ENCODE measurements at regions not wholly inside any gene's neighbourhood (a gene's known extent, or its start where the extent isn't known, plus 50 kb on each side); places are given as distances from the start of the nearest gene placed in this dataset.

DNA sequence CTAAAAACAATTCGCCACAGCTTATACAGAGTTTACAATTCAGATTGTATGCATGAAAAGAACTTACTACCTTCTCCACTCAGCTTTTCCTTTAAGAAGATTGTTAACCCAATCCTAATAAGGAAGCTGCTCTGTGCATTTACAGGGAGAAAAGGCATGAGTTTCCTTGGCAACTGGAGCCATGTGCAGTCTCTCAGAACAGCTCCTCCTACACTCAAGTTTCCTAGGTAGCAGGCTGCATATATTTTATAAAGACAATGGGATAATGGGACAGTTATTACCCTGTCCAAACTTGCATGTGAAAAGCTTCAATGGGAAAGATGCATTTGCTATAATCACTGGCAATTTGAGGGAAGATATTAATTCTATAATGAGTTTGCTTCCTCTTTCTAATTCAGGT, 125.5 kb upstream of the TRPC4 start:
- no peaks in the 10 kb centered on the region for H3K36me3 Mint-ChIP-seq
- H3K9me3 ChIP-seq (ENCODE audit: control insufficient read depth in 2 of 3, low read length in 3 of 3), result no peaks in the 10 kb centered on the region
- H3K36me3 ChIP-seq (ENCODE audit: control insufficient read depth in 2 of 3, insufficient read depth in 3 of 3, low read length in 3 of 3), result no peaks in the 10 kb centered on the region
- H3K27ac ChIP-seq (ENCODE audit: low read depth, low read length), result no peak overlapping the region
- intact Hi-C loops (cut with micrococcal nuclease), result no loop called here
- no peaks in the 10 kb centered on the region for H3K27me3 Mint-ChIP-seq
- POLR2A ChIA-PET, result no interaction called here
- H3K27me3 ChIP-seq (ENCODE audit: control insufficient read depth in 2 of 2, insufficient read depth in 2 of 2, low read length in 2 of 2), result no peaks in the 10 kb centered on the region
- H3K9me3 Mint-ChIP-seq, result peaks cover 0 to 8% (median 0%) of the 10 kb centered on the region in 11 donors
- no peaks in the 10 kb centered on the region for H3K4me1 ChIP-seq (ENCODE audit: control insufficient read depth in 2 of 2, insufficient read depth in 2 of 2, low read length in 2 of 2)
- ATAC-seq, result no peak
- no peak for DNase-seq
- H3K27ac Mint-ChIP-seq, result no peak overlapping the region
- CTCF ChIA-PET, result no interaction called here
- H3K4me3 ChIP-seq (ENCODE audit: low read length), result no peak overlapping the region
- no peaks in the 10 kb centered on the region for H3K4me1 Mint-ChIP-seq
- no peak overlapping the region for H3K4me3 Mint-ChIP-seq

DNA sequence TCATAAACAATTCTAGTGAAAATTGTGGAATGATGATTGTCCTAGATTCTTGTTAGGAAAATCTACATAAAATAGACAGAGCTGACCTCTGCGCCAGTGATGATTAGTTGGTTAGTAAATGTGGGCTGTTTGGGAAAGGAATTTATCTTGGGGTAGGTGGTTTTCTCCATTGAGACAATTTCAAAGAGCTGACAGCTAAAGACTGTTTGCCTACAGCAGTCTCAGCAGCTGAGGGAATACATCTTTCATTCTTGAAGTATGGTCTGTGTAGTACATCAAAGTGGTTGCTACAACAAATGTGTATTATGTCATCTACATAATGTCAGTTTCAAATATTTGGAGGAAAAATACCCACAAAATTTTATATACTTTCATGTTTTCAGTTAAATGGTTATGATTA, 117.2 kb upstream of the TRPC4 start:
- Mint-ChIP-seq H3K9me3 (peaks cover 0 to 20% (median 0%) of the 10 kb centered on the region in 11 donors), H3K27ac (no peak overlapping the region), H3K36me3 (no peaks in the 10 kb centered on the region), H3K4me1 (peaks cover 0 to 1% (median 0%) of the 10 kb centered on the region in 7 donors), H3K27me3 (no peaks in the 10 kb centered on the region), H3K4me3 (no peak overlapping the region)
- no peak for ATAC-seq
- CTCF ChIA-PET, result no interaction called here
- no peak overlapping the region for H3K27ac ChIP-seq (ENCODE audit: low read depth, low read length)
- intact Hi-C loops (cut with micrococcal nuclease), result no loop called here
- H3K9me3 ChIP-seq (ENCODE audit: control insufficient read depth in 2 of 3, low read length in 3 of 3), result no peaks in the 10 kb centered on the region
- DNase-seq, result no peak
- no peak overlapping the region for H3K4me3 ChIP-seq (ENCODE audit: low read length)
- H3K27me3 ChIP-seq (ENCODE audit: control insufficient read depth in 2 of 2, insufficient read depth in 2 of 2, low read length in 2 of 2), result no peaks in the 10 kb centered on the region
- POLR2A ChIA-PET, result no interaction called here
- no peaks in the 10 kb centered on the region for H3K36me3 ChIP-seq (ENCODE audit: control insufficient read depth in 2 of 3, insufficient read depth in 3 of 3, low read length in 3 of 3)
- no peaks in the 10 kb centered on the region for H3K4me1 ChIP-seq (ENCODE audit: control insufficient read depth in 2 of 2, insufficient read depth in 2 of 2, low read length in 2 of 2)

- intact Hi-C loops (cut with micrococcal nuclease), result no loop called here
- POLR2A ChIA-PET, result no interaction called here
Measured at GRCh38 chr13:37985281-37985680, 115.7 kb upstream of the TRPC4 start.

DNA sequence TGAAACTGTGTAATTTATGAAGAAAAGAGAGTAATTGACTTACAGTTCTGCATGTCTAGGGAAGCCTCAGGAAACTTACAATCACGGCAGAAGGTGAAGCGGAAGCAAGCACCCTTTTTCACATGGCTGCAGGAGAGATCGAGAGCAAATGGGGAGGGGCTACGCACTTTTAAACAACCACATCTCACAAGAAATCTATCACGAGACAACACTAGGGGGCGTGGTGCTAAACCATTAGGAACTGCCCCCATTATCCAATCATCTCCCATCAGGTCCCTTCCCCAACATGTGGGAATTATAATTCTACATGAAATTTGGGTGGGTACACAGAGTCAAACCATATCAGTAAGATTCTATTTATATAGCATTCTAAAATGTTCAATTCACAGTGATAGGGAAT, 114.8 kb upstream of the TRPC4 start:
- ChIA-PET CTCF (no interaction called here), POLR2A (no interaction called here)
- H3K27ac Mint-ChIP-seq, result no peak overlapping the region
- intact Hi-C loops (cut with micrococcal nuclease), result no loop called here
- Histone ChIP-seq H3K9me3 (ENCODE audit: control insufficient read depth in 2 of 3, low read length in 3 of 3) (no peaks in the 10 kb centered on the region), H3K27me3 (ENCODE audit: control insufficient read depth in 2 of 2, insufficient read depth in 2 of 2, low read length in 2 of 2) (no peaks in the 10 kb centered on the region), H3K27ac (ENCODE audit: low read depth, low read length) (no peak overlapping the region), H3K4me1 (ENCODE audit: control insufficient read depth in 2 of 2, insufficient read depth in 2 of 2, low read length in 2 of 2) (no peaks in the 10 kb centered on the region), H3K36me3 (ENCODE audit: control insufficient read depth in 2 of 3, insufficient read depth in 3 of 3, low read length in 3 of 3) (no peaks in the 10 kb centered on the region), H3K4me3 (ENCODE audit: low read length) (no peak overlapping the region)
- no peaks in the 10 kb centered on the region for H3K27me3 Mint-ChIP-seq
- no peaks in the 10 kb centered on the region for H3K36me3 Mint-ChIP-seq
- H3K4me3 Mint-ChIP-seq, result no peak overlapping the region
- H3K4me1 Mint-ChIP-seq, result peaks cover 0 to 1% (median 0%) of the 10 kb centered on the region in 7 donors
- ATAC-seq (no peak), DNase-seq (no peak)
- peaks cover 0 to 12% (median 0%) of the 10 kb centered on the region in 11 donors for H3K9me3 Mint-ChIP-seq

More at GRCh38 chr13:37985281-37985680, 115.7 kb upstream of the TRPC4 start:
- H3K4me1 ChIP-seq (ENCODE audit: control insufficient read depth in 2 of 2, insufficient read depth in 2 of 2, low read length in 2 of 2), result no peaks in the 10 kb centered on the region
- no peaks in the 10 kb centered on the region for H3K36me3 ChIP-seq (ENCODE audit: control insufficient read depth in 2 of 3, insufficient read depth in 3 of 3, low read length in 3 of 3)
- no peaks in the 10 kb centered on the region for H3K27me3 ChIP-seq (ENCODE audit: control insufficient read depth in 2 of 2, insufficient read depth in 2 of 2, low read length in 2 of 2)
- peaks cover 0 to 1% (median 0%) of the 10 kb centered on the region in 7 donors for H3K4me1 Mint-ChIP-seq
- no peak for DNase-seq
- H3K36me3 Mint-ChIP-seq, result no peaks in the 10 kb centered on the region
- no peak for ATAC-seq
- no peak overlapping the region for H3K4me3 Mint-ChIP-seq
- H3K9me3 Mint-ChIP-seq, result peaks cover 0 to 12% (median 0%) of the 10 kb centered on the region in 11 donors
- H3K4me3 ChIP-seq (ENCODE audit: low read length), result no peak overlapping the region
- no peak overlapping the region for H3K27ac Mint-ChIP-seq
- no peaks in the 10 kb centered on the region for H3K9me3 ChIP-seq (ENCODE audit: control insufficient read depth in 2 of 3, low read length in 3 of 3)
- no peaks in the 10 kb centered on the region for H3K27me3 Mint-ChIP-seq
- no peak overlapping the region for H3K27ac ChIP-seq (ENCODE audit: low read depth, low read length)
- CTCF ChIA-PET, result no interaction called here

DNA sequence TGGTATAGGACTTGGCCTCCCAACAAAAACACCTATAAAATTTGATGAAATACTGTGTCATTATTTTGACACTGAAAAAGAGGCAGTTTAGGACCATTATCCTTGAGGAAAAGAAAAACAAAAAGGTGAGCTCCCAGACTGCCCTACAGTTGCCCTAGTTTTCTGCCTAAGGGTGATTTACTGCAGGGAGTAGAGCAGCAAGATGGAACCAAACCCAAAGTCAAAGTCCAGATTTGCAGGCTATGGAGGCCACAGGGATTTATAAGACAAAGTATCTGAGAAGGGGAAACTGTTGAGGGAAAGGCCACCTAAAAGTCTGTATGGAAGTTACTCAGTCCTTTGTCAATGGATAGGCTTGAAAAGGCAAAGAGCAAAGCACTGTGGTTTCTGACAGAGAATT, 112.4 kb upstream of the TRPC4 start:
- no peak overlapping the region for H3K27ac Mint-ChIP-seq
- Histone ChIP-seq H3K27me3 (ENCODE audit: control insufficient read depth in 2 of 2, insufficient read depth in 2 of 2, low read length in 2 of 2) (no peaks in the 10 kb centered on the region), H3K9me3 (ENCODE audit: control insufficient read depth in 2 of 3, low read length in 3 of 3) (no peaks in the 10 kb centered on the region), H3K27ac (ENCODE audit: low read depth, low read length) (no peak overlapping the region), H3K4me3 (ENCODE audit: low read length) (no peak overlapping the region), H3K4me1 (ENCODE audit: control insufficient read depth in 2 of 2, insufficient read depth in 2 of 2, low read length in 2 of 2) (no peaks in the 10 kb centered on the region), H3K36me3 (ENCODE audit: control insufficient read depth in 2 of 3, insufficient read depth in 3 of 3, low read length in 3 of 3) (no peaks in the 10 kb centered on the region)
- H3K9me3 Mint-ChIP-seq, result peaks cover 0 to 12% (median 0%) of the 10 kb centered on the region in 11 donors
- H3K4me1 Mint-ChIP-seq, result peaks cover 0 to 1% (median 0%) of the 10 kb centered on the region in 7 donors
- intact Hi-C loops (cut with micrococcal nuclease), result no loop called here
- ChIA-PET POLR2A (no interaction called here), CTCF (no interaction called here)
- ATAC-seq, result no peak
- no peak for DNase-seq
- H3K36me3 Mint-ChIP-seq, result no peaks in the 10 kb centered on the region
- H3K4me3 Mint-ChIP-seq, result no peak overlapping the region
- H3K27me3 Mint-ChIP-seq, result no peaks in the 10 kb centered on the region

GRCh38 chr13:37978680-37979079, 109.1 kb upstream of the TRPC4 start:
- intact Hi-C loops (cut with micrococcal nuclease), result no loop called here
- H3K4me3 Mint-ChIP-seq, result no peak overlapping the region
- no peaks in the 10 kb centered on the region for H3K27me3 Mint-ChIP-seq
- no peaks in the 10 kb centered on the region for H3K27me3 ChIP-seq (ENCODE audit: control insufficient read depth in 2 of 2, insufficient read depth in 2 of 2, low read length in 2 of 2)
- H3K27ac Mint-ChIP-seq, result no peak overlapping the region
- DNase-seq, result no peak
- H3K4me1 Mint-ChIP-seq, result no peaks in the 10 kb centered on the region
- ChIA-PET POLR2A (no interaction called here), CTCF (no interaction called here)
- H3K4me1 ChIP-seq (ENCODE audit: control insufficient read depth in 2 of 2, insufficient read depth in 2 of 2, low read length in 2 of 2), result no peaks in the 10 kb centered on the region
- ATAC-seq, result no peak
- peaks cover 0 to 8% (median 0%) of the 10 kb centered on the region in 11 donors for H3K9me3 Mint-ChIP-seq
- no peaks in the 10 kb centered on the region for H3K9me3 ChIP-seq (ENCODE audit: control insufficient read depth in 2 of 3, low read length in 3 of 3)
- H3K36me3 Mint-ChIP-seq, result no peaks in the 10 kb centered on the region
- no peaks in the 10 kb centered on the region for H3K36me3 ChIP-seq (ENCODE audit: control insufficient read depth in 2 of 3, insufficient read depth in 3 of 3, low read length in 3 of 3)
- H3K27ac ChIP-seq (ENCODE audit: low read depth, low read length), result no peak overlapping the region
- H3K4me3 ChIP-seq (ENCODE audit: low read length), result no peak overlapping the region

- Histone ChIP-seq H3K27ac (ENCODE audit: low read depth, low read length) (no peak overlapping the region), H3K9me3 (ENCODE audit: control insufficient read depth in 2 of 3, low read length in 3 of 3) (no peaks in the 10 kb centered on the region), H3K36me3 (ENCODE audit: control insufficient read depth in 2 of 3, insufficient read depth in 3 of 3, low read length in 3 of 3) (no peaks in the 10 kb centered on the region), H3K4me3 (ENCODE audit: low read length) (no peak overlapping the region), H3K4me1 (ENCODE audit: control insufficient read depth in 2 of 2, insufficient read depth in 2 of 2, low read length in 2 of 2) (no peaks in the 10 kb centered on the region), H3K27me3 (ENCODE audit: control insufficient read depth in 2 of 2, insufficient read depth in 2 of 2, low read length in 2 of 2) (no peaks in the 10 kb centered on the region)
- POLR2A ChIA-PET, result no interaction called here
- Mint-ChIP-seq H3K4me1 (no peaks in the 10 kb centered on the region), H3K4me3 (no peak overlapping the region), H3K9me3 (peaks cover 0 to 11% (median 4%) of the 10 kb centered on the region in 11 donors), H3K27me3 (no peaks in the 10 kb centered on the region), H3K36me3 (no peaks in the 10 kb centered on the region), H3K27ac (no peak overlapping the region)
- CTCF ChIA-PET, result no interaction called here
- no peak for DNase-seq
- intact Hi-C loops (cut with micrococcal nuclease), result no loop called here
- ATAC-seq, result no peak
Measured at GRCh38 chr13:37968555-37968954, 99.0 kb upstream of the TRPC4 start.

Data from naive thymus-derived CD4-positive, alpha-beta T cell (primary cell).